HG02973 (cell line): ENCODE measurements at regions not wholly inside any gene's neighbourhood (a gene's known extent, or its start where the extent isn't known, plus 50 kb on each side); places are given as distances from the start of the nearest gene placed in this dataset.

ENCODE experiments used
- ATAC-seq: cut with Tn5 transposase; IDR thresholded peaks from one replicate; pipeline ENCODE4 v1.9.1; 2021; ENCODE audit warnings: moderate library complexity; ENCODE audit not compliant: unreplicated experiment

DNA sequence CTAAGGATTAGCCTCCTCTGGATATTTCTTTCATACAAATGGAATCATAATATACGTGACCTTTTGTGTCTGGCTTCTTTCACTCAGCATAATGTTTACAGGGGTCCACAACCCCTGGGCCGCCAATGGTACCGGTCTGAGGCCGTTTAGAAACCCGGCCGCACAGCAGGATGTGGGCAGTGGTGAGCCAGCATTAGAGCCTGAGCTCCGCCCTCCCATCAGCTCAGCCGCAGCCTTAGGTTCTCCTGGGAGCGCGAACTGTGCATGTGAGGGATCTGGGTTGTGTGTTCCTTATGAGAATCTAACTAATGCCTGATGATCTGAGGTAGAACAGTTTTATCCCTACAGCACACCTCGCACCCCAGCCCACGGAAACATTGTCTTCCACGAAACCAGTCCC is 229.7 kb downstream of the ICE1 start:
- ATAC-seq: no peak

DNA sequence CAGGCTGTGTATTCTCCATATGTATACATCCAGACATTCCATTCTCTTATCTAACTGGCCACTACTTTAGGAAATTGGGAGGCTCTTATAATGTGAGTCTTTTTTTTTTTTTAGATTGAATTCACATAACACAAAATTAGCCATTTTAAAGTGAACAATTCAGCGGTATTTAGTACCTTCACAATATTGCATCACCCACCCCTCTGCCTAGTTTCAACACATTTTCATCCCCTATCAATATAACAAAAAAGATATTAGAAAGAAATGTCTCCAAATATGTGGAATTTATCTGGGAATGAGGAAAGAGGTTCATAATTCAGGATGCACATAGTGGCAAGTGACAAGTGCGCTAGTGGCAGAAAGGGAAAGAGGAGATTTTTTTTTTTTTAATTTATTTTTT is 228.5 kb downstream of the ICE1 start:
- ATAC-seq: no peak

DNA sequence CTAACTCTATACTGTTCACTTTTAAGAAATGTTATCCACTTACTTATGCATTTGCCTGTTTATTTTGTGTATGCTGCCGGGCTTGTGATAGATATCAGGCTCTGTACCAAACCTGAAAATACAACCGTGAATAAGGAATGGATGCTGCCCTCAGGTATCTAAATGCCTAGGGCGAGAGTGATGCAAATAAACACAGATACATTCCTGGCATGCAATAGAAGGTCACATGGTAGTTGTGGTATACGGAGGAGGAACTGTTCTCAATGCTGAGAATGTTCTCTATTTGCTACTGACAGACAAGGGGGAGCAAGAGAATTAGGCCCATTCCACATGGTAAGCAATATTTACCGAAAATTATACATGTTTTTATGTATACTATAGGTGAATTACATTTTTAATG is 227.8 kb downstream of the ICE1 start:
- ATAC-seq: no peak

DNA sequence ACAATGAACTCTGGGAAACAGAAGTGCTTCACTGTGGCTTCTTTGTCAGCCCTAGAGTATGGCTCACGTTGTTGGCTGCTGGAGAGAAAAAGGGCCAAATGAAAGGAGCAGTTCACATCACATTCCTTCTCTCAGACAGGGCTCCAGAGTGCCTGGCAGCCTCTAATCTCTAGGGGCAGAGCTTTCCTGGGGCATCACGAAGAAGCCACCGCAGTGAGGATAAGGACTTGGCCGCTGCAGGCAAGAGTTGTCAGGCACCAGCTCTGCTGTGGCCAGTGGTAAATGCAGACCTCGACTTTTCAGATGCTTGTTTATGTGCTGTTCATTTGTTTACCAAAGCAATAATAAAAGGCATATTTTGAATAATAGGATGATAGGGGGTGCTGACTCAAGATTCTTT is 227.2 kb downstream of the ICE1 start:
- ATAC-seq: no peak

DNA sequence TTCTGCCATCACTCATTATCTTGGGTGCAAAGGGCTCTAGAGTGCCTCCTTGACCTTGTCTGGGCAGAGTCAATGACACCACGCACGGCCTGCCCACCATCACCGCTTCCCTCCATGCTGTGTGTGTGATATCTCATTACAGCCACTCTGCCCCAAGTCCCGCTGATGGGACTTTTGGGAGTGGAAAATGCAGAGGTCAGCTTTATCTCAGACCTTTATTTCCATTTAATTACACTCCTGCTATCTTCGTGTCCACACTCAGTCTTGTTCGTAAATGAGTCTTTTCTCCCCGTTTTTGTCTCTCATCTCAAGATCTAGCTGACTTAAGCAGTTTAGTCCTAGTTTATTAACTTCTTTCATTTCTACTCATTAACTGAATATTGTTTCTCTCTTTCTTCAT is 226.2 kb downstream of the ICE1 start:
- ATAC-seq: no peak

GRCh38 chr5:5645891-5646290 is 223.4 kb downstream of the ICE1 start:
- ATAC-seq: no peak

DNA sequence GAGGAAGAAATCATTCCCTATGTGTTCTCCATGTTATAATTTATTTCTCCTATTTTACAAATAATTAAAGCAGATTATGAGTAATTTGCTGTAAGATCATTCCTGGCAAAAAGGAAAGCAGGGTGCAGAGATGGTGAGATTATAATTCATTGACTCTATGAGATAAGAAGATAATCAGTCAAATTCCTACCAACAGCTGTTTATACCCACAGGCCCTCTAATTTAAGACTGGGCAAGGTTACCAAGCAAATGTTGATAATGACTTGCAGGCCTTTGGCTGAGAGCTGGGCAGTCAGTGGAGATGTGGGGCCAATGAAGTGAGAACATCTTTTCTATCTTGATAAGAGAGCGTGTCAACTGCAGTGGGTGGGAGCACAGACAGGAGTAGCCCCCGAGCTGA is 222.7 kb downstream of the ICE1 start:
- no peak for ATAC-seq

- ATAC-seq: no peak
These were observed 221.8 kb downstream of the ICE1 start for GRCh38 chr5:5644249-5644648.

GRCh38 chr5:5643481-5643880 is 221.0 kb downstream of the ICE1 start:
- no peak for ATAC-seq

DNA sequence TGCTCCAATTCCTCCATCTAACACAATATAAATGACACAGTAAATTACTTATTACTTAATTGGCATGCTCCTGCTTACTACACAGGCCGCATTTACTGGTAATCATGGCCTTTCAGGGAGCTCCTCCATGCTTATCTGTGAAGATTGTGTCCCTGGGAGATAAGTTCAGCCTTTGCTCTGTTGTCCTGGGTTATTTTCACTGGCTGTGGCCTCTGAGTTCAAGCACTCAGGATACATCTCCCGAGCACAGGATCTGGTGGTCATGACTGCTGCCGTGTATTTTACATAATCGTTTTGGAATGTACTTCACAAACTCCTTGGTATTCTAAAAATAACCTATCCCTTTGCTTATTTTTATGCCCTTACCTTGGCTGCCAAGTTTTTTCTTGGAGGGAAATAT is 215.7 kb downstream of the ICE1 start:
- no peak for ATAC-seq

DNA sequence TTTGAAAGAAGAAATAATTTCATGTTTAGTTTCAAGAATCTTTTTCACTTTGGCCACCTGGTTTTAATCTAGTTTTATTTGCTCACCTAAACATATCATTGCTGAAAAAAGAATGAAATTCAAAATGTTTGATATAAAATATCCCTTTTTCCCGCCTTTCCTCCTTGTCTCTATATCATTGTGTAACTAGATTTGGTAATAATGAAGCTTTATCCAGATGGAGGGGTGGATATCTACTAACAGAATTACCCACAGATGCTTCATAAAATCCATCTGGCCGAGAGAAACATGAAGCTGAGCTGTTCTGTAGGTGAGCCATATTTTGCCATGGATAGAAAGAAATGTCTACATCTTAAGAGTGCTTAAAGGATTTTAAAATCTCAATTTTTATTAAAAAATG is 214.7 kb downstream of the ICE1 start:
- ATAC-seq: no peak

GRCh38 chr5:5634817-5635216 is 212.3 kb downstream of the ICE1 start:
- no peak for ATAC-seq

- no peak for ATAC-seq
These were observed 211.1 kb downstream of the ICE1 start for GRCh38 chr5:5633579-5633978.

DNA sequence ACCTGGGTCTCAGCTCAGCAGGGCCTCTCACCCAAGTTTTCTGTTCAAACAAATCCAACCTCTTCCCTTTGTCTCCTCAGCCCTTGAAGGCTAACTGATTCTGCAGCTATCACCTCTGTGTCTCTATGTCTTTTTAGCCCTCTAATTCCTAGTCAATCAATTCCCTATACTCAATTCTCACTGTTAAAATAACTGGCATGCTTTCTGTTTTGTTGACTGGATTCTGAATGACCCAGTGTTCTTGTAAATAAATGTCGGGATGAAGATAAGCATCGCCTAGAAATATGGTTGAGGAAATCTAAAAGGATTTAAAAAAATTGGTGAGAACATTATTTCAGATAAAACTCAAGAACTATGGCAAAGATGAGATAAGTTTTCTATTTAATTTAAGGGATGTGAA is 210.2 kb downstream of the ICE1 start:
- ATAC-seq: no peak

GRCh38 chr5:5629607-5629978 is 207.1 kb downstream of the ICE1 start:
- ATAC-seq: no peak

DNA sequence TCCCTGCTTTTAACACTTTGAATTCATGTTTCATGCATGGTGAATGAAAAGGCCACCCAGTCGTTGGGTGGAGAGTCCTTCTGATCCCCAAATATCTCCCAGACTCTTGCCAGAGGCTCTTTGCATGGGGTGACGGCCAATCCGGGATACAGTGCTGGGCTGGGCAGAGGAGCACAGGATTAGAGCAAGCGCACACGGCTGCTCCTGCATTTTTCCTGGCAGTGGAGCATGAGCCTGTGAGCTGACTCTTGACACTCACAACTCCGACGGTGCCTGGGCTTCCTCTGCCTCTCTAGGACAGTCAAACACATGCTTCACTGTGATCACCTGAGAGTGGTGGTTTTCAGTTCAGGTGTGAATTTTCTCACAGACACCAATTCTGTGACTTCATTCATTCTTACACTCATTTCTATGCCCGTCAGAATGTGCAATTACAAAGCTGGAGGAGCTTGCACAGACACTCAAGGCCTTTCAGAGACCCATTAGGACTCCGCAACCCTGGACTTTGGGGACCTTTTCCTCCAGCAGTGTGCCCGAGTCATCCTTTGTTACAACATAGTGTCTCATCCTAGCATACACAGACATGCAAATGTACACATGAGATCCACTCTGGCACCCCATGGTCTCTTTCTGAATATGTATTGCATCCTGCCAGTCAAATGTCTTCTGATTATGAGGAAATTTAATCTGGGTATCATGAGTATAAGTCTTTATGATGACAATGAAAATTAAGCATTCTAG is 206.6 kb downstream of the ICE1 start:
- ATAC-seq: no peak

DNA sequence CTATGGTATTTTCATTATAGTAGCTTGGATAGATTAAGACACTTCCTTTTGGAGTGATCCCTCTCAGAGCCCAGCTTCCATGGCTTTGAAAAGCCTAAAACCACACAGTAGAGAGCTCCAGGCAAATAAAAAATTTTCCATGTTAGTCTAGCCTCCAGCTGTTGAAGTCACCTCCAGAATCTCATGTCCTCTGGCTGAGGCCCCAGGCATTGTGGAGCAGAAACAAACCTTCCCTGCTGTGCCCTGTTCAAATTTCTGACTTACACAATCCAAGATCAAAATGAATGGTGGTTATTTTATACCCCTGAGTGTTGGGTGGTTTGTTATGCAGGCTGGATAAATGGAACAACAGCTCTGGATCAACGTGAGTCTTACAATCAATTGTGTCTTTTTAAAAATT is 203.9 kb downstream of the ICE1 start:
- no peak for ATAC-seq

- no peak for ATAC-seq
These were observed 203.0 kb downstream of the ICE1 start for GRCh38 chr5:5625491-5625890.

DNA sequence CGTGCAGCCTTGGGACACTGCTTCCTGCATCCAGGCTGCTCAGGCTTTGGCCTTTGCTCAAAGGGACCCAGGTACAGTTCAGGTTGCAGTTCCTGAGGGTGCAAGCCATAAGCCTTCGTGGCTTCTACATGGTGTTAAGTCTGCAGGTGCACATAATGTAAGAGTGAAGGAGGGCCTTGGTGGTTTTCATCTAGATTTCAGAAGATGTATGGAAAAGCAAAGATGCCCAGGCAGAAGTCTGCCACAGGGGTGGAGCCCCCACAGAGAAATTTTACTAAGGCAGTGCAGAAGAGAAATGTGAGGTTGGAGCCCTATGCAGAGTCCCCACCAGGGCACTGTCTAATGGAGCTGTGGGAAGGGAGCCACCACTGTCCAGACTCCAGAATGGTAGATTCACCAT is 200.9 kb downstream of the ICE1 start:
- no peak for ATAC-seq

DNA sequence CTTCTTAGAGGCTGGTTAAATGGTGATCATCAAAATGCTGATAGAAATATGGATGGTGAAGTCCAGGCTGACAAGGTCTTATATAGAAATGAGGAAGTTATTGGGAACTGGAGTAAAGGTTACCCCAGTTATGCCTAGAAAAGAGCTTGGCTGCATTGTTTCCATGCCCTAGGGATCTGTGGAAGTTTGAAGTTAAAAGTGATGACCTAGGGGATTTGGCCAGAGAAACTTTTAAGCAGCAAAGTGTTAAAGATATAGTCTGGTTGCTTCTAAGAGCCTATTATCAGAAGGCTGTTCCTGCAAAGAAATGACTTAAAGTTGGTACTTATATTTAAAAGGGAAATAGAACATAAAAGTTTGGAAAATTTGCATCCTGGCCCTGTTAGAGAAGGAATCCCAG is 200.3 kb downstream of the ICE1 start:
- ATAC-seq: no peak

GRCh38 chr5:5619546-5619945 is 197.1 kb downstream of the ICE1 start:
- ATAC-seq: no peak

- ATAC-seq: no peak
These were observed 194.5 kb downstream of the ICE1 start for GRCh38 chr5:5617024-5617423.

DNA sequence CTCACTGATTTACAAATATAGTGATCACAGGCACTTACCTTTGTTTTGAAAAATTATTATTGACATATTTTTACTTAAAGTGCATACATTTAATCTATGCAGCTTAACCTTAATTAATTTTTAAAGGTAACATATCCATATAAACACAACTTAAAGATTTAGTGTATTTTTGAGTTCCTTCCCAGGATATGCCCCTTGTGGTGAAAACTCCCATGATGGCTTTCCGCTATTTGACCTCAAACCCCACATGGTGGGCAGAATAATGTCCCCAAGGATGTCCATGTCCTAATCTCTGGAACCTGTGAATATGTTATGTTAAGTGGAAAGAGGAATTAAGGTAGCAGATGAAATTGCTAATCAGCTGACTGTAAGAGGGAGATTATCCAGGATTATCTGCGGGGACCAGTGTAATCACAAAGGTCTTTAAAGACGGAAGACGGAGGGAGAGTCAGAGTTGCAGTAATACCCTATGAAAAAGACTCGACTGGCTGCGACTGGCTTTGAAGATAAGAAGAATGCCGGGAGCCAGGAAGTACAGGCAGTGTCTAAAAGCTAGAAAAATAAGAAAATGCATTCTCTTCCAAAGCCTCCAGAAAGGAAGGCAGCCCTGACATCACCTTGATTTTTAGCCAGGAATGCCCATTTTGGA is 193.9 kb downstream of the ICE1 start:
- no peak for ATAC-seq
